Gastroesophageal sphincter (tissue), 4 donors: ENCODE measurements at regions not wholly inside any gene's neighbourhood (a gene's known extent, or its start where the extent isn't known, plus 50 kb on each side); places are given as distances from the start of the nearest gene placed in this dataset.
"Not testable (repeated sequence)": the region's sequence is repeated elsewhere in the genome, so short reads cannot be mapped to it uniquely, and the experiment has no call there.

ENCODE experiments used
- ATAC-seq: fragments of 150-250 bp; one replicate; pipeline ENCODE4 v1.9.1; 2016; ENCODE audit warnings: mild to moderate bottlenecking, moderate library complexity
- H3K27ac ChIP-seq, 4 donors: fragments of 200-600 bp; sonication (generic) in 3 of 4; 1 replicate in 3 of 4; 2 replicates in 1 of 4; pipeline ENCODE4 v1.5.1; 2016 to 2019
- H3K27me3 ChIP-seq: fragments of 200-600 bp; sonication (generic); one replicate; pipeline ENCODE4 v1.5.1; 2019
- H3K36me3 ChIP-seq, 2 donors: fragments of 200-600 bp; sonication (generic); one replicate each; pipeline ENCODE4 v1.5.1; 2019; ENCODE audit warnings: control low read depth in 1 of 2
- H3K4me1 ChIP-seq, 3 donors: fragments of 200-600 bp; sonication (generic); 1 replicate in 2 of 3; 2 replicates in 1 of 3; pipeline ENCODE4 v1.5.1; 2016 to 2019; ENCODE audit warnings: control low read depth in 2 of 3
- H3K4me3 ChIP-seq, 2 donors: fragments of 200-600 bp; sonication (generic); one replicate each; pipeline ENCODE4 v1.5.1; 2019; ENCODE audit warnings: mild to moderate bottlenecking in 1 of 2, moderate library complexity in 1 of 2
- H3K9me3 ChIP-seq, 3 donors: fragments of 200-600 bp; sonication (generic); one replicate each; pipeline ENCODE4 v1.5.1; 2017 to 2019; ENCODE audit warnings: control low read depth in 2 of 3
- EP300 ChIP-seq: sonication (generic); formaldehyde crosslinking; IDR thresholded peaks from one replicate; pipeline ENCODE4 v1.6.1; 2017; ENCODE audit warnings: antibody characterized with exemption, mild to moderate bottlenecking
- POLR2A ChIP-seq, 2 donors: fragments of 450-650 bp; IDR thresholded peaks; one replicate each; pipeline ENCODE4 v1.6.1; 2017; ENCODE audit warnings: antibody characterized with exemption in 2 of 2, mild to moderate bottlenecking in 2 of 2, moderate library complexity in 1 of 2
- POLR2AphosphoS5 ChIP-seq: sonication (generic); formaldehyde crosslinking; IDR thresholded peaks from one replicate; pipeline ENCODE4 v1.6.1; 2017; ENCODE audit warnings: antibody characterized with exemption
- WGBS, 2 donors: methylation state at CpG; one replicate each; pipeline ENCODE4 v1.1.5; 2018; ENCODE audit warnings: low coverage in 1 of 2; 5-methylcytosine and 5-hydroxymethylcytosine counted together
- TF ChIP-seq, protein P1 (sequence below), 4 experiments: fragments of 200-600 bp in 2 of 4; fragments of 450-650 bp in 2 of 4; sonication (generic) in 1 of 4; IDR thresholded peaks; one replicate each; pipeline ENCODE4 v1.5.1; 2017 to 2019; ENCODE audit warnings: antibody characterized with exemption in 4 of 4, mild to moderate bottlenecking in 2 of 4, moderate library complexity in 2 of 4

GRCh38 chr5:34371817-34372216 lies 284.3 kb upstream of the RAI14 start:
- WGBS, 2 donors: 0 to 36% methylated on average over 1 of the region's 1 CpG
- ATAC-seq, H3K27me3 ChIP-seq, H3K27ac ChIP-seq, H3K36me3 ChIP-seq, H3K4me1 ChIP-seq, H3K9me3 ChIP-seq, H3K4me3 ChIP-seq: not testable (repeated sequence)

GRCh38 chr5:34372739-34373138 lies 283.4 kb upstream of the RAI14 start:
- WGBS, 2 donors: 42 to 43% methylated on average over 1 to 5 of the region's 5 CpGs
- H3K36me3 ChIP-seq, H3K4me3 ChIP-seq, H3K4me1 ChIP-seq, H3K27me3 ChIP-seq, H3K27ac ChIP-seq, H3K9me3 ChIP-seq, ATAC-seq: not testable (repeated sequence)

DNA sequence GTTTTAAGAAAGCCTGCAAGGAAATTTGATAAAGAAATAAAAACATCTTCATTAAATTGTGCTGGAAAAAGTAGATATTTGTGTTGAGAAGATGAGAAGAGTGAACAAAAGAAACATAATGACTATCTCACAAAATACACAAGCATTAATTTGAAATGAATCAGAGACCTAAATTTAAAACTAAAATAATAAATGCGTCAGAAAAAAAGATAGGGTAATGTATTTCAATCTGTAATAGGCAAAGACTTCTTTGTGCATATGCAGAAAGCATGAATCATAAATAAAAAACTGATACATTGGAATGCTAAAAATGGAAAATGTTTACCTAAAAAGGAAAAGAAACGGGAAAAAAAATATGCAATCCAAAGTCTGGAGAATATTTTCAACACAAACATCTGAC lies 278.5 kb upstream of the RAI14 start:
- H3K27me3 ChIP-seq: not testable (repeated sequence)

GRCh38 chr5:34378498-34378897 lies 277.6 kb upstream of the RAI14 start:
- not testable (repeated sequence) for H3K27ac ChIP-seq, H3K9me3 ChIP-seq, H3K36me3 ChIP-seq, H3K27me3 ChIP-seq, ATAC-seq, H3K4me1 ChIP-seq, H3K4me3 ChIP-seq
- 95% methylated on average over 2 of the region's 2 CpGs for WGBS, 2 donors

More for the DNA sequence above, 278.5 kb upstream of the RAI14 start:
- H3K27ac ChIP-seq, H3K9me3 ChIP-seq, H3K4me1 ChIP-seq, H3K36me3 ChIP-seq, ATAC-seq, H3K4me3 ChIP-seq: not testable (repeated sequence)
- 0 to 55% methylated on average over 1 to 2 of the region's 2 CpGs for WGBS, 2 donors

DNA sequence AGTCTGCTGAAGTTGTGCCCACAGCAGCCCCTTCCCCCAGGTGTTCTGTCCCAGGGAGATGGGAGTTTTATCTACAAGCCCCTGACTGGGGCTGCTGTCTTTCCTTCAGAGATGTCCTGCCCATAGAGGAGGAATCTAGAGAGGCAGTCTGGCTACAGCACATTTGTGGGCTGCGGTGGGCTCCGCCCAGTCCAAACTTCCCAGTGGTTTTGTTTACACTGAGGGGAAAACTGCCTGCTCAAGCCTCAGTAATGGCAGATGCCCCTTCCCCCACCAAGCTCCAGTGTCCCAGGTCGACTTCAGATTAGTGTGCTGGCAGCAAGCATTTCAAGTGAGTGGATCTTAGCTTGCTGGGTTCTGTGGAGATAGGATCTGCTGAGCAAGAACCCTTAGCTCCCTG lies 267.4 kb upstream of the RAI14 start:
- not testable (repeated sequence) for H3K36me3 ChIP-seq, H3K4me1 ChIP-seq, ATAC-seq, H3K9me3 ChIP-seq, H3K27me3 ChIP-seq, H3K27ac ChIP-seq, H3K4me3 ChIP-seq
- 46% methylated on average over 2 of the region's 3 CpGs; no CpG with 5 or more reads in 1 of the 2 donors for WGBS, 2 donors

GRCh38 chr5:34409373-34409772 lies 246.8 kb upstream of the RAI14 start:
- Histone ChIP-seq H3K36me3 (no peaks in the 10 kb centered on the region), H3K4me1 (no peaks in the 10 kb centered on the region), H3K4me3 (no peak overlapping the region), H3K27ac (no peak overlapping the region), H3K27me3 (no peaks in the 10 kb centered on the region), H3K9me3 (no peaks in the 10 kb centered on the region)
- no peak for ATAC-seq
- TF ChIP-seq, protein P1, sequence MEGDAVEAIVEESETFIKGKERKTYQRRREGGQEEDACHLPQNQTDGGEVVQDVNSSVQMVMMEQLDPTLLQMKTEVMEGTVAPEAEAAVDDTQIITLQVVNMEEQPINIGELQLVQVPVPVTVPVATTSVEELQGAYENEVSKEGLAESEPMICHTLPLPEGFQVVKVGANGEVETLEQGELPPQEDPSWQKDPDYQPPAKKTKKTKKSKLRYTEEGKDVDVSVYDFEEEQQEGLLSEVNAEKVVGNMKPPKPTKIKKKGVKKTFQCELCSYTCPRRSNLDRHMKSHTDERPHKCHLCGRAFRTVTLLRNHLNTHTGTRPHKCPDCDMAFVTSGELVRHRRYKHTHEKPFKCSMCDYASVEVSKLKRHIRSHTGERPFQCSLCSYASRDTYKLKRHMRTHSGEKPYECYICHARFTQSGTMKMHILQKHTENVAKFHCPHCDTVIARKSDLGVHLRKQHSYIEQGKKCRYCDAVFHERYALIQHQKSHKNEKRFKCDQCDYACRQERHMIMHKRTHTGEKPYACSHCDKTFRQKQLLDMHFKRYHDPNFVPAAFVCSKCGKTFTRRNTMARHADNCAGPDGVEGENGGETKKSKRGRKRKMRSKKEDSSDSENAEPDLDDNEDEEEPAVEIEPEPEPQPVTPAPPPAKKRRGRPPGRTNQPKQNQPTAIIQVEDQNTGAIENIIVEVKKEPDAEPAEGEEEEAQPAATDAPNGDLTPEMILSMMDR (IDR thresholded peaks at IDR 0.05): no peak
- TF ChIP-seq POLR2A (IDR thresholded peaks at IDR 0.05) (no peak), EP300 (no peak), POLR2AphosphoS5 (no peak)

DNA sequence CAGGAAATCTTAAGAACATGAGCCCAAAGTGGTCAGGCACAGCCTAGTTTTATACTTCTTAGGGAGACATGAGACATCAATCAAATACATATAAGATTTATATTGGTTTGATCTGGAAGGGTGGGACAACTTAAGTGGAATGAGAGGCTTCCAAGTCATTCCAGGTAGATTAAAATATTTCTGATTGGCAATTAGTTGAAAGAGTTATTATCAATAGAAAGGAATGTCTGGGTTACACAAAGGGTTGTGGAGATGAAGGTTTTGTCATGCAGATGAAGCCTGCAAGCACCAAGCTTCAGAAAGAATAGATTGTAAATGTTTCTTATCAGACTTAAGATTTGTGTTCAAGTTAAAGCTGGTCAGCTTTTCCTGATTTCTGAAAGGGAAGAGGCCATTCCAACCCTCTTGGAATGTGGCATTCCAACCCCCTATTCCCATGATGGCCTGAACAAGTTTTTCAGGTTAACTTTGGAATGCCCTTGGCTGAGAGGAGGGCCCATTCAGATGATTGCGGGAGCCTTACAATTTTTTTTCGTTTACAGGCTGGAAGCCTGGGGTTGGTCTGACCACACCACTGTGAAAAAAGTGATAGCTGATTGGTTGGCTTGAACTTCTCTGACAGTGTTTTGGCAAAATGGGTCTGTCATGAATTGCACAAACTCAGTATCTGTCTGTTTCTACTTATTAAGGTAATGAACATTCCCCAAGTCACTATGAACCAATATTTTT lies 245.6 kb upstream of the RAI14 start:
- Histone ChIP-seq H3K36me3 (no peaks in the 10 kb centered on the region), H3K27ac (no peak overlapping the region), H3K4me1 (no peaks in the 10 kb centered on the region), H3K4me3 (no peak overlapping the region), H3K9me3 (no peaks in the 10 kb centered on the region), H3K27me3 (no peaks in the 10 kb centered on the region)
- TF ChIP-seq EP300 (no peak), POLR2AphosphoS5 (no peak), POLR2A (IDR thresholded peaks at IDR 0.05) (no peak)
- TF ChIP-seq, protein P1 (IDR thresholded peaks at IDR 0.05): no peak
- 52 to 74% methylated on average over 2 of the region's 2 CpGs for WGBS, 2 donors
- no peak for ATAC-seq
